ENCODE measurements at regions not wholly inside any gene's neighbourhood (a gene's known extent, or its start where the extent isn't known, plus 50 kb on each side); places are given as distances from the start of the nearest gene placed in this dataset.

- DNase-seq = no peak
Measured at GRCh38 chr17:77577491-77577890, 381.0 kb upstream of the TNRC6C start.

GRCh38 chr17:77579131-77579530, 379.4 kb upstream of the TNRC6C start:
- DNase-seq = no peak

- no peak for DNase-seq
Measured at GRCh38 chr17:77579682-77580081, 378.8 kb upstream of the TNRC6C start.

GRCh38 chr17:77580531-77581270, 377.8 kb upstream of the TNRC6C start:
- no peak for DNase-seq

- no peak for DNase-seq
Measured at GRCh38 chr17:77581480-77581879, 377.0 kb upstream of the TNRC6C start.

GRCh38 chr17:77585142-77585860, 373.2 kb upstream of the TNRC6C start:
- DNase-seq = no peak

- DNase-seq = no peak
Measured at GRCh38 chr17:77590951-77591735, 367.4 kb upstream of the TNRC6C start.

GRCh38 chr17:77592106-77592865, 366.2 kb upstream of the TNRC6C start:
- DNase-seq = no peak

- no peak for DNase-seq
Measured at GRCh38 chr17:77593081-77593480, 365.4 kb upstream of the TNRC6C start.

GRCh38 chr17:77594416-77595209, 363.9 kb upstream of the TNRC6C start:
- no peak for DNase-seq

GRCh38 chr17:77596491-77597417, 361.7 kb upstream of the TNRC6C start:
- no peak for DNase-seq

- no peak for DNase-seq
Measured at GRCh38 chr17:77597418-77598240, 360.9 kb upstream of the TNRC6C start.

- DNase-seq = no peak
Measured at GRCh38 chr17:77598241-77598620, 360.3 kb upstream of the TNRC6C start.

- no peak for DNase-seq
Measured at GRCh38 chr17:77599699-77600098, 358.8 kb upstream of the TNRC6C start.

GRCh38 chr17:77600346-77600745, 358.2 kb upstream of the TNRC6C start:
- no peak for DNase-seq

- no peak for DNase-seq
Measured at GRCh38 chr17:77601054-77601979, 357.2 kb upstream of the TNRC6C start.

- DNase-seq = no peak
Measured at GRCh38 chr17:77602062-77602746, 356.3 kb upstream of the TNRC6C start.

Measured in skin of body (tissue), 1 donor.